ENCODE measurements at regions not wholly inside any gene's neighbourhood (a gene's known extent, or its start where the extent isn't known, plus 50 kb on each side); places are given as distances from the start of the nearest gene placed in this dataset.

GRCh38 chr10:58885686-58886345 lies 290.6 kb upstream of the PHYHIPL start:
- no peak for TF ChIP-seq CTCF (IDR thresholded peaks at IDR 0.05)
- no peak for TF ChIP-seq POLR2A (IDR thresholded peaks at IDR 0.05; ENCODE audit: low read depth)
- TF ChIP-seq EP300 (IDR thresholded peaks at IDR 0.05): no peak

Measured in esophagus muscularis mucosa (tissue), 4 donors.